Mesodermal cell (in vitro differentiated cells): ENCODE measurements at regions not wholly inside any gene's neighbourhood (a gene's known extent, or its start where the extent isn't known, plus 50 kb on each side); places are given as distances from the start of the nearest gene placed in this dataset.

Experiments used
- H3K27ac ChIP-seq: 2 replicates; pipeline ENCODE4 v1.7.0; 2013; ENCODE audit warnings: mild to moderate bottlenecking, low read depth, low read length, moderate library complexity; ENCODE audit not compliant: severe bottlenecking
- H3K36me3 ChIP-seq: 2 replicates; pipeline ENCODE4 v1.7.1; 2013; ENCODE audit warnings: mild to moderate bottlenecking, low read length, moderate library complexity; ENCODE audit not compliant: control insufficient read depth, insufficient read depth
- H3K4me1 ChIP-seq: one replicate; pipeline ENCODE4 v1.7.1; 2013; ENCODE audit warnings: mild to moderate bottlenecking, low read length; ENCODE audit not compliant: insufficient read depth, control insufficient read depth, poor library complexity, severe bottlenecking
- H3K4me3 ChIP-seq: 2 replicates; pipeline ENCODE4 v1.7.0; 2013; ENCODE audit warnings: low read length, control low read depth, mild to moderate bottlenecking; ENCODE audit not compliant: insufficient read depth, poor library complexity, severe bottlenecking; ENCODE audit errors: extremely low read depth
- H3K9me3 ChIP-seq: 2 replicates; pipeline ENCODE4 v1.7.1; 2013; ENCODE audit warnings: mild to moderate bottlenecking, low read length, moderate library complexity; ENCODE audit not compliant: control insufficient read depth
- WGBS, 2 experiments: methylation state at CpG; one replicate each; pipeline ENCODE4 v1.1.5; 2013; ENCODE audit warnings: missing lambda C conversion rate in 2 of 2; ENCODE audit not compliant: insufficient coverage in 2 of 2; 5-methylcytosine and 5-hydroxymethylcytosine counted together

DNA sequence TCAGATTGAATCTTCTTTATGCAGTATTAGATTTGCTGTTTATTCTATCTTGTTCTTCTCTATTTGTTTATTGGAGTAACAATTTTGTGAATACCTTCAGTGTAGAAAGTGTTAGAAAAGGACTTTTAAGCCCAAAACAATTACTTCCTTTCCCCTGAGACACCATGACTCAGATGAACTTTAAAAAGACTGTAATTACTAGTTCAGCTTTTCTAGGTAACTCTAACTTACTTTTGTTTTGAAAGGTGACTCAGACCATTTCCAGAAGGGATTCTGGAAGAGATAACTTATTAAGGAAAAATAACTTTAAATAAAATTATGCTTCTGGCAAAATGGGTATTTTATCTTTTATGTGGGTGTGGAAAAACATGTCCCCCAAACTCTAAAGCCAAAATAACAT, 561.5 kb upstream of the PCDH10 start:
- H3K36me3 ChIP-seq, result no peaks in the 10 kb centered on the region
- H3K4me3 ChIP-seq, result no peak overlapping the region
- H3K9me3 ChIP-seq, result no peaks in the 10 kb centered on the region
- H3K27ac ChIP-seq, result no peak overlapping the region
- no peaks in the 10 kb centered on the region for H3K4me1 ChIP-seq

DNA sequence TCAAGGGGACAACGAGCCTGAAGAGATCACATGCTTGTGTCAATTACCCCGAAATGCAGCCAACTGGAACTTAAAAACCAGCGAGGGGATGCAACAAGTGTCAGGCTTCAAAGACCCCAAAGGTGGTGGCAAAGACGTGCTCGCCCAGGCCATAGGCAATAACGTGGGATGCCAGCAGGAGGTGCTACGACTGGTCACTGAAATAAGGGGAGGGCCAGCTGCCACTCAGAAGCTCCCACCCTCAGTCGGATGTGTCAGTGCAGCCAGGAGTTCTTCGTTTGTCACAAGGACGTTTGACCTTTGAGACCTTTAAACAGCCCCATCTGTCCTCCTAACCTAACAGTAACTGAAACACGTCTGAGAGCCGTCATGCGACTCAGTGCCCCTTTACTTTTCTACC, 556.8 kb upstream of the PCDH10 start:
- Histone ChIP-seq H3K4me3 (no peak overlapping the region), H3K4me1 (no peaks in the 10 kb centered on the region), H3K9me3 (no peaks in the 10 kb centered on the region), H3K27ac (no peak overlapping the region), H3K36me3 (no peaks in the 10 kb centered on the region)
- WGBS, 2 experiments, result 90 to 92% methylated on average over 12 to 13 of the region's 13 CpGs

DNA sequence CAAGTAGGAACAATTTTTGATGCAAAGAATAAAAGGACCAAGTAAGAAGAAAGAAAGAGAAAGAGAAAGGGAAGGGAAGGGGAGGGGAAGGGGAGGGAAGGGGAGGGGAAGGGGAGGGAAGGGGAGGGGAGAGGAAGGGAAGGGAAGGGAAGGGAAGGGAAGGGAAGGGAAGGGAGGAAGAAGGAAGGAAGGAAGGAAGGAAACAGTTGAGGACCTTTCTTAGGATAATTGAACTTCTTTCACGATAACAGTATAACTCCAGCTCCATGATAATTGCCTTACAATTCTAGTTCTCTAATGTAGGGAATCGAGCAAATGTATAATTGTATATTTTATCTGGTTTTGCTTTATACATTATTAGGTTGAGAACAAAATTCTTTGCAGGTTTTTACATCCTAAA, 556.2 kb upstream of the PCDH10 start:
- no CpG with 5 or more reads among the region's 2 CpGs for WGBS, 2 experiments
- H3K4me1 ChIP-seq, result no peaks in the 10 kb centered on the region
- no peaks in the 10 kb centered on the region for H3K9me3 ChIP-seq
- H3K4me3 ChIP-seq, result no peak overlapping the region
- H3K36me3 ChIP-seq, result no peaks in the 10 kb centered on the region
- H3K27ac ChIP-seq, result no peak overlapping the region

DNA sequence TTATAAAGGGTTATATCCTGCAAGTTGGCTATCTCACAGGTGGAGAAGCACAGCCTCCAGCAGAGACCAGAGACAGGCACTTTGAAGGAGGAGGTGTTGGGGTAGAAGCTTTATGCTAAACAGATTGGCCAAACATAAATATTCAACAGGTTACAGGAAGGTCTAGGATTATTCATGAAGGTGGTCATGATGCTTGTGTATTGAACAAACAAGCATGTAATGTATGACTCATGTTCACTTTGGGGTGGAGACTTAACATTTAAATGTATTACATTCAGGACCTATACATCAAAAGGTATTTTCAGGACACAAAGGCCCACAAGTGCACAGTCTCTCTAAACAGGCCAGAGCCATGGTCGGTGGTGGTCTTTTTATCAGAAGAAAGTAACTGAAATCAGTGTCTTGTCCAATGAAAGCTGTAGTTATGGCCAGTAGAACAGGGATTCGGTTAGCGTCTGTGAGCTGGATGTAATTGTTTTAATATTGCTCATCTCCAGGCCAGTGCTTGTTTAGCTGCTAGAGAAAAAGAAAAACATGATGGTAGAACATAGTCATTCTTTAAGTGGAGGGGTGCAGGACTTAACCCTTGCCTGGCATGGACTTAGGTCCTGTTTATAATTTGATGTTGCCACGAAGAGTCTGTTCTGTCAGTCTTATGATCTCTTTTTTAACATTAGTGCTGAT, 555.2 kb upstream of the PCDH10 start:
- Histone ChIP-seq H3K4me3 (no peak overlapping the region), H3K36me3 (no peaks in the 10 kb centered on the region), H3K9me3 (no peaks in the 10 kb centered on the region), H3K27ac (no peak overlapping the region), H3K4me1 (no peaks in the 10 kb centered on the region)
- 44 to 62% methylated on average over 2 to 3 of the region's 4 CpGs for WGBS, 2 experiments

DNA sequence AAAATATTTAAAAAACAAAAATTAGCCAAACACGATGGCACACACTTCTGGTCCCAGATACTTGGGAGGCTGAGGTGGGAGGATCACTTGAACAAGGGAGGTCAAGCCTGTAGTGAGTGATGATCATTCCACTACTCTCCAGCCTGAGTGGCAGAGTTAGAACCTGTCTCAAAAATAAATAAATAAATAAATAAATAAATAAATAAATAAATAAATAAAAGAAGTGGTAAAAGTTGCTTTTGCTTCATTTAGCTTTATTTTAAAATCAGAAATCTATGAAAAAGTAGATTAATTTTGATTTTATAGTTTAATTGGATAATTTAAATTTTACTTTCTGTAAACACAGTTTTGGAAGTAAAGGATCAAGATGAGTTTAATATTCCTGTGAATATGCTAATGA, 552.9 kb upstream of the PCDH10 start:
- WGBS, 2 experiments, result no CpG with 5 or more reads among the region's 1 CpG
- no peaks in the 10 kb centered on the region for H3K36me3 ChIP-seq

DNA sequence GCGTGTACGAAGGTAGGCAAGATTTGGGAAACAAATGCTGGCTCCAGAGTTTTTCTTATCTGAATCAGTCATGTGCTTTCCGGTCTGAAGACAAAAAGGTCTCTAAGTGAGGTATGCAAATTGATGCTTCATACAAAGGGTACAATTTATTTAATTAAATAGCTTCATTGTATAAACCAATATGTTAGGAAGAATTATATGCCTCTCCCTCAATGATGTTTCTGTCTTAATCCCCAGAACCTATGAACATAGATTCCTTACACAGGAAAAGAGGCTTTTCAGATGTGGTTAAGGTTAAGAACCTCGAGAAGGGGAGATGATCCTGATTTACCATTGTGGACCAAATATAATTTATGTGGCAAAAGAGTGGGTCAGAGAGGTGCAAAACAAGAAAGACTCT, 543.5 kb upstream of the PCDH10 start:
- Histone ChIP-seq H3K36me3 (no peaks in the 10 kb centered on the region), H3K9me3 (no peaks in the 10 kb centered on the region), H3K4me1 (no peaks in the 10 kb centered on the region), H3K4me3 (no peak overlapping the region), H3K27ac (no peak overlapping the region)
- whole genome bisulfite sequencing, 2 experiments, result 80% methylated on average over 1 of the region's 4 CpGs; no CpG with 5 or more reads in 1 of the 2 experiments

More for the DNA sequence above, 552.9 kb upstream of the PCDH10 start:
- Histone ChIP-seq H3K9me3 (no peaks in the 10 kb centered on the region), H3K4me3 (no peak overlapping the region), H3K27ac (no peak overlapping the region), H3K4me1 (no peaks in the 10 kb centered on the region)

DNA sequence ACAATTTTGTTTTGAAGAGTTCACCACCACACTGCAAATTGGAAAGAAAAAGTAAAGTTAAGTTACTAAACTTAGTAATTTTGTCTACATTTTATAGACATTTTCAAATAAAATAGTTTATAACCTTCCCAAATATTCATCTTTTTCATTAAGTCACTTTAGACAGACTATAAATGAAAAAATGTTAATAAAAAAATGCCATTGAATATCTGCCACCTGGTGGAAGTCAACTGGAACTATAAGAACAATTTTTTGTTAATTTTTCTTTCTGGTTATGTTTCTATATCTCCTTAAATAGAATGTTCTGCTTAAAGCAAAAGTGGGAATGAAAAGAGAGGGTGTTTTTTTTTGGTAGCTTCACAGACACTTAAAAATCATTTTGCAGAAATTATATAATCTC, 534.4 kb upstream of the PCDH10 start:
- H3K4me1 ChIP-seq, result no peaks in the 10 kb centered on the region
- H3K4me3 ChIP-seq, result no peak overlapping the region
- no peak overlapping the region for H3K27ac ChIP-seq

DNA sequence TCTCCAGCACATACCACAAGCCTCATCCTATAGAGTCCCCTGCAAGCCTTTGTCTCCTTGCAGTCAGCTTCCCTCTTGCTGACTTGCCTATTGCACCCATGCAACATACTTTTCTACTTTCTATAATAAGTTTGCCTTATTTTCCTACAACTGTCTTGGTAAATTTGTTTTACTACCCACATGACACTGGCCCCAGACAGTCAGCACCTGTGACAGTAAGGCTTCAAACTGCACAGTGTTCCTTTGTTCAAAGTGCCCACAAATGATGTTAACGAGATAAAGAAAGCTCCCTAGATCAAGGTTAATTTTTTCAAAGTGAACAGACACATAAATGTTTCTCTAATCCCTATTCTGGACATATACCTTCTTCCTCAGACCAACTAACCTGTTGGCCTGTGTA, 529.1 kb upstream of the PCDH10 start:
- Histone ChIP-seq H3K4me1 (no peaks in the 10 kb centered on the region), H3K4me3 (no peak overlapping the region), H3K36me3 (no peaks in the 10 kb centered on the region), H3K9me3 (no peaks in the 10 kb centered on the region), H3K27ac (no peak overlapping the region)
- 71% methylated on average over 1 of the region's 1 CpG; no CpG with 5 or more reads in 1 of the 2 experiments for WGBS, 2 experiments

More for the DNA sequence above, 534.4 kb upstream of the PCDH10 start:
- Histone ChIP-seq H3K9me3 (no peaks in the 10 kb centered on the region), H3K36me3 (no peaks in the 10 kb centered on the region)

DNA sequence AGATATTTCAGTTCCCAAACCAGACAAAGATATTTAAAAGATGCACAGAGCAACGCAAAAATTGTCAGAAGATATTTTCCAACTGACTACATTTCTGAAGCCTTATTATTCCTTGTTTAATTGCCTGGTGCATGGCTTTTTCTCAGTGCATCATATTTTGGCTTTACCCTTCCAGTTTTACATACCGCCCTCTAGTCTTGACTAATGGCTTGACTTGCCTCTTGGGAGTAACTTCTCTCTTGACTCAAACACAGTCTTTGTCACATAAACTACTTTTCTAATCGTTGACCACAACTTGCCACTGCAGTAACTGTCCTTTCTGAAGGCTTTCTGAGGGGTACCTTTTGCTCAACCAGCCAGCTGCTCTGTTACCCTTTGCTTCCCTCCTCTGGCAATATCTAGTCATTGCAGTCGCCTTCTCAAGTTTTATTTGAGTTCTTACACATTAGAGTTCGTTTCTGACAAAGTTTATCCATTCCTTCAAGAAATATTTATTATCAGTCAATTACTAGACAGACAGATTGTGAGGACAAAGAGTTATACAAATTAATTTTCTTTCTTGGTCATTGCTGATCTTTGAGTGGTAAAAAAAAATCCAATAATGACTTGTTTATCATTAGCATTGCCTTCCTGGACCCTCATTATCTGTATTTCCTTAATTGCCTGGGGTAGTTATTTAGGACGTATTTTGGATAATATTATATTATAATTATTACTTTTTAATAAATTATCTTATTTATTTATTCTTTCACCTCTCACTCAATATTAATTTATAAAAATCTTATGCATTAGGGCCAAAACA, 506.9 kb upstream of the PCDH10 start:
- Histone ChIP-seq H3K27ac (no peak overlapping the region), H3K4me1 (no peaks in the 10 kb centered on the region), H3K36me3 (no peaks in the 10 kb centered on the region), H3K4me3 (no peak overlapping the region), H3K9me3 (no peaks in the 10 kb centered on the region)
- 26 to 34% methylated on average over 3 of the region's 6 CpGs for WGBS, 2 experiments

DNA sequence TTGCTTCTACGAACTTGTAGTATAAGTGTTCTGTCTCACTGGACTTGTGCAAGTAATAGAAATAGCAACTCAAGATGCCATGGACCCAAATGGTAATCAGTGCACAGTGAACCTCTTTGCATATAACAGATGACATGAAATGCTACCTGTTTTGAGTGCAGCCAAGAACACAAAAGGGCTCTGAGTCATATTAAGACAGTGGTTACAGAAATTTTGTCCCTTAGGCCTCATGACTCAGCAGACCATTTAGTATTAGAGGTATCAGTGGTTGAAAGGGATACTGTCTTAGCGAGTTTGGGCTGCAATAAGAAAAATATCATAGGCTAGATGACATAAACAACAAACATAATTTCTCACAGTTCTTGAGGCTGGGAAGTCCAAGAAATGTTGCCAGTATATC, 502.9 kb upstream of the PCDH10 start:
- H3K36me3 ChIP-seq, result no peaks in the 10 kb centered on the region
- H3K4me3 ChIP-seq, result no peak overlapping the region
- WGBS, 2 experiments, result 89% methylated on average over 1 of the region's 2 CpGs; no CpG with 5 or more reads in 1 of the 2 experiments
- H3K4me1 ChIP-seq, result no peaks in the 10 kb centered on the region
- no peak overlapping the region for H3K27ac ChIP-seq
- no peaks in the 10 kb centered on the region for H3K9me3 ChIP-seq

DNA sequence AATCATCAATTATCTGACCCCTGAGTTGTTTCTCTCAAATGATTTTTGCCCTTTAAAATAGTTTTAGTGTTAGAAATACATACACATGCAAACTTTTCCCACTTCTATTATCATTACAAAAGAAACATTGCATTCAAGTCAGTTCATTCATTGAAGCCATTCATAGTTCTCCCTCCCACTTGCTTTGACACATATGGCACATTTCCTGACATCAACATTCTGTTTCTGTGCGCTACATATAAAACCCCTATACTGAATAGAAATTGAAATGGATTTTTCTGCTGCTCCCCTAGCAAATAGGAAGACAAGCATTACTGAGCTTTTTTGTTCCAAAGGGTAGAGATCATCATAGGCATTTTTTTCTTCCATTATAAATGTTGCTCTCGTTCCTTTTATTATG, 497.9 kb upstream of the PCDH10 start:
- Histone ChIP-seq H3K4me3 (no peak overlapping the region), H3K36me3 (no peaks in the 10 kb centered on the region), H3K9me3 (no peaks in the 10 kb centered on the region), H3K4me1 (no peaks in the 10 kb centered on the region), H3K27ac (no peak overlapping the region)
- WGBS, 2 experiments, result no CpG with 5 or more reads among the region's 2 CpGs
